HFFc6 (cell line): ENCODE measurements at regions not wholly inside any gene's neighbourhood (a gene's known extent, or its start where the extent isn't known, plus 50 kb on each side); places are given as distances from the start of the nearest gene placed in this dataset.

ENCODE experiments used
- DNase-seq: peaks from one replicate; pipeline ENCODE4 v3.0.0-alpha.2; 2018
- H3K27ac Mint-ChIP-seq: 2 replicates; pipeline ENCODE4 v1.8.0; 2020; ENCODE audit warnings: mild to moderate bottlenecking, mixed read lengths
- H3K27me3 Mint-ChIP-seq: 2 replicates; pipeline ENCODE4 v1.8.0; 2021; ENCODE audit warnings: mild to moderate bottlenecking, moderate library complexity, mixed read lengths; ENCODE audit not compliant: insufficient read depth
- H3K36me3 Mint-ChIP-seq: 2 replicates; pipeline ENCODE4 v1.8.0; 2021; ENCODE audit warnings: low read depth, mixed read lengths
- H3K4me1 Mint-ChIP-seq: 2 replicates; pipeline ENCODE4 v1.8.0; 2020; ENCODE audit warnings: low read depth, mixed read lengths
- H3K4me3 Mint-ChIP-seq: 2 replicates; pipeline ENCODE4 v1.8.0; 2020; ENCODE audit warnings: mild to moderate bottlenecking, moderate library complexity, mixed read lengths
- H3K9me3 Mint-ChIP-seq: 2 replicates; pipeline ENCODE4 v1.8.0; 2020; ENCODE audit warnings: mild to moderate bottlenecking, mixed read lengths
- TF ChIP-seq, protein P1 (sequence below): fragments of 200-600 bp; sonication (generic); IDR thresholded peaks from 2 replicates; pipeline ENCODE4 v1.5.0; 2021; ENCODE audit warnings: antibody characterized with exemption, mild to moderate bottlenecking

DNA sequence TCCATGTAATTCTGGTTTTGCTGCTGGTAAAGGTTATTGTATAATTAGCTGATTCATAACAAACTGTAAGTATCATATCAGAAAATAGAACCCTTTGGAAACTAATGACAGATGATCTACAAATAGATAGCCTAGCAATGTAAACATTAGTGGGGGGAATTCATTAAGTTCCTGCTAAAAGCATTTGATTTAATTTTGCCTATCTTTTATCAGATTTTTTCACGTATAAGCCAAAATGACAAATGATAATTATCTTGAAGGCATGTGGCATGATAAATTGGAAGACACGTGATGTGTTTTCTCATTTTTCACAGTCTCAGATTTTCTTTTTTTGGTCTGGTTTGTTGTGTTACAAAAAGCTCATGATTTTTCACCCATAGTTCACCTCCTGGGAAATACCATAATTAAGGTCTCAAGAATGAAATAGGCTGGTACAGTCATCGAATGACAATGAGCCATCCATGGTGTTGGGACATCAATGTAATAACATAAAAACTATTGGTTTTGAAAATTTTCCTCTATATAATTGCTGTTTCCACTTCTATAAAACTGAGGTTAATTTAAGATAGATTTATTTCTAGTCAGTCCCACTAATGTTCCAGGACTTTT, 325.9 kb upstream of the TBL1XR1 start:
- Mint-ChIP-seq H3K27me3 (peaks cover 3% of the 10 kb centered on the region), H3K9me3 (no peaks in the 10 kb centered on the region), H3K27ac (no peak overlapping the region), H3K4me3 (no peak overlapping the region), H3K36me3 (no peaks in the 10 kb centered on the region), H3K4me1 (peaks cover 25% of the 10 kb centered on the region)
- TF ChIP-seq, protein P1, sequence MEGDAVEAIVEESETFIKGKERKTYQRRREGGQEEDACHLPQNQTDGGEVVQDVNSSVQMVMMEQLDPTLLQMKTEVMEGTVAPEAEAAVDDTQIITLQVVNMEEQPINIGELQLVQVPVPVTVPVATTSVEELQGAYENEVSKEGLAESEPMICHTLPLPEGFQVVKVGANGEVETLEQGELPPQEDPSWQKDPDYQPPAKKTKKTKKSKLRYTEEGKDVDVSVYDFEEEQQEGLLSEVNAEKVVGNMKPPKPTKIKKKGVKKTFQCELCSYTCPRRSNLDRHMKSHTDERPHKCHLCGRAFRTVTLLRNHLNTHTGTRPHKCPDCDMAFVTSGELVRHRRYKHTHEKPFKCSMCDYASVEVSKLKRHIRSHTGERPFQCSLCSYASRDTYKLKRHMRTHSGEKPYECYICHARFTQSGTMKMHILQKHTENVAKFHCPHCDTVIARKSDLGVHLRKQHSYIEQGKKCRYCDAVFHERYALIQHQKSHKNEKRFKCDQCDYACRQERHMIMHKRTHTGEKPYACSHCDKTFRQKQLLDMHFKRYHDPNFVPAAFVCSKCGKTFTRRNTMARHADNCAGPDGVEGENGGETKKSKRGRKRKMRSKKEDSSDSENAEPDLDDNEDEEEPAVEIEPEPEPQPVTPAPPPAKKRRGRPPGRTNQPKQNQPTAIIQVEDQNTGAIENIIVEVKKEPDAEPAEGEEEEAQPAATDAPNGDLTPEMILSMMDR: no peak
- DNase-seq: no peak

DNA sequence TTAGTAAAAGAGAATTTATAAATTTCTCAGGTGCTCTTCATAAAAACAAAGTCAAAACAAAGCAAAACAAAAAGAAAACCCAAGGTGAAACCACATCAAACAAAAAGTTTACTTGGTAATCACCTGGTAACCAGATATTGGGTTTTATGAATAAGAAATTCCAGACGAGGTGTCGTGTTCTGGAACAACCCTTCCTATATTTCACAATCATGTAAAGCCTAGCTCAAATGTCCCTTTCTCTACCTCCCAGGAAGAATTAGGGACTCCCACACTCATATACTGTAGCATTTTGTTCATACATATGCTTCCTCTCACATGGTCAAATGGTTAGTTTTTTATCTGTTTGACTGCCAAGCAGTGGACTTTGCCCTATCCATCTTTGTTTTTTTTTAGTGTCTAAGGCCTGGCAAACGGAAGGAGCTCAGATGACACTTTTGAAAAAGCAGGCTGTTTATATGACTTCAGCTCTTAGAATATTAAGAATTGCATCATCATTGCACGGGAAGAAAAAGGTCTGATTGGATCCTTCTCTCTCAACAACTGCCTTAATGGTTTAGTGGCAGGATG, 326.7 kb upstream of the TBL1XR1 start:
- Mint-ChIP-seq H3K36me3 (no peaks in the 10 kb centered on the region), H3K27ac (no peak overlapping the region), H3K9me3 (no peaks in the 10 kb centered on the region), H3K27me3 (peaks cover 3% of the 10 kb centered on the region), H3K4me1 (peaks cover 33% of the 10 kb centered on the region), H3K4me3 (no peak overlapping the region)
- DNase-seq: no peak
- TF ChIP-seq, protein P1: no peak

DNA sequence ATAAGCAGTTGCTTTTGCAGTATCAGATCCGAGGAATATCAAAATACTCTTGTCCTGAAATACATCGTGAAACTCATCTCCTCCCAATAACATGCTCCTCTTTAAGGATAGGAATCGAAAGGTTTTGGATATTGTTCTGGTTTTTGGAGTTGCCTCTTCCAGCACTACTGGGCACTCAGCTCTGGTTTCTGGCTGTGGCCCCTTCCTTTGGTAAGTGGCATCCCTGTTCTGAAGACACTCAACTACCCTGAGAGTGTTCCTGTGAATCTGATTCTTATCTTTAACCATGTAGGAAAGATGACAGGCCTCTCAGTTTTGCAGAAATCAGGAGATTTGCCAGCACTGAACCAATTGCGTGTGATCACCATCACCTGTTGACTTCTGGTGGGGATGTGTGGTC, 327.5 kb upstream of the TBL1XR1 start:
- TF ChIP-seq, protein P1: no peak
- no peak for DNase-seq
- Mint-ChIP-seq H3K27ac (no peak overlapping the region), H3K4me3 (no peak overlapping the region), H3K9me3 (no peaks in the 10 kb centered on the region), H3K36me3 (no peaks in the 10 kb centered on the region), H3K27me3 (peaks cover 3% of the 10 kb centered on the region), H3K4me1 (peaks cover 41% of the 10 kb centered on the region)

DNA sequence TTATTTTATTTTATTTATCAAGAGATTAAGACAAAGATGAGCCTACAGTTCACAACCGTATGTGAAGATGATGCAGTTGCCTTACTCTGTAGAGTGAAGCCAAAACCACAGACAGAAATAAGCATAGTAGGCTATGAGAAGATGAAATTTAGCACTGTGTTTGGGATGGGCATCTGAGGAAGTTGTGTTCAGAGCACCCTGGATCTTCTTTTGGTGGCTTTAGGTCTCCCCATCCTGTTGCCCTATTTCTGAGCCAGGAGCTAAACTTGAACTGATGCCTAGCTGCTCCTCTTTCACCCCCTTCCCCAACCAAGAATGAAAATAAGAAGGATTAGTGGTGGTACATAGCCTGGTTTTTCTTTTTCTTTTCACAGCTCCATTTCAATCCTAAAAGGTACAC, 328.1 kb upstream of the TBL1XR1 start:
- TF ChIP-seq, protein P1: no peak
- no peak overlapping the region for H3K27ac Mint-ChIP-seq
- peaks cover 43% of the 10 kb centered on the region for H3K4me1 Mint-ChIP-seq
- DNase-seq: no peak
- no peaks in the 10 kb centered on the region; the same call in none of the 2 replicates for H3K27me3 Mint-ChIP-seq
- H3K9me3 Mint-ChIP-seq: no peaks in the 10 kb centered on the region
- H3K36me3 Mint-ChIP-seq: no peaks in the 10 kb centered on the region
- H3K4me3 Mint-ChIP-seq: no peak overlapping the region

DNA sequence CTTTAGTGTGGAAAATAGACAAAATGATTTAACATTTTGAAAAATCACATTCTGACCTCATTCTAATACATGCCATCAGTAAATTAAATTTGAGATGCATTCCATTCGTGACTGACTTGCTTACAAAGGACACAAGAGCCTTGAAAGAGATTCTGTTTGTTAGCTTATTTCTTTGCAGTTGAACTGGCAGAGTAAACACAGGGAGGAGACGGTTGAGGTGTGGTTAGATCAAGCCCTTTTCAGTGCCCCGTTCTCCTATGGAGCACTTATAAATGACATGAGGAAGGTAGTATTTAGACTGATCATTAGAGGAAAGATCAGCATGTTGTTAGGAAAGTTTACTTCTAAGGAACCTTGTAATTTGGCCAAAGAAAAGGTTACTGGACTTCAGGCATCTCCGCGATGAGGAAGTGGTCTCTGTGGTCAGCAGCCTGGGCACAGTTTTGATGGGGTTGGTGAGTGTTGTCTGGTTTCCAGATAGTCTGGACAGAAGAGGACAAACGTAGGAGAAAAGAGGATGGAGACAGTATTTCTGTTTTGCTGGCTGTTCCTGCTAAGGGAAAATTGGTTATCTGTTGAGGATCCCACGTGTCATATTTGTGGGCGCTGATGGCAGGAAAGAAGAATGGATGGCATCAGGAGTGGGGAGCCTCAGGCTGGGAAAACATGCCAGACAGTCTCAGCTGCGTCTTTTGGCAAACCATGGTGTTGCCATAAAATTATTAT, 328.9 kb upstream of the TBL1XR1 start:
- Mint-ChIP-seq H3K36me3 (no peaks in the 10 kb centered on the region), H3K4me1 (peaks cover 43% of the 10 kb centered on the region), H3K4me3 (no peak overlapping the region), H3K27ac (no peak overlapping the region; the same call in 1 of the 2 replicates), H3K27me3 (no peaks in the 10 kb centered on the region; the same call in none of the 2 replicates), H3K9me3 (no peaks in the 10 kb centered on the region)
- peak; percentile 11 for DNase-seq
- TF ChIP-seq, protein P1: no peak
